Muscle of back (tissue), 3 donors: ENCODE measurements at regions not wholly inside any gene's neighbourhood (a gene's known extent, or its start where the extent isn't known, plus 50 kb on each side); places are given as distances from the start of the nearest gene placed in this dataset.

Experiments used
- DNase-seq, 3 donors: peaks; one replicate each; pipeline versions ENCODE4 v3.0.0 to v3.0.0-alpha.2; 2013

DNA sequence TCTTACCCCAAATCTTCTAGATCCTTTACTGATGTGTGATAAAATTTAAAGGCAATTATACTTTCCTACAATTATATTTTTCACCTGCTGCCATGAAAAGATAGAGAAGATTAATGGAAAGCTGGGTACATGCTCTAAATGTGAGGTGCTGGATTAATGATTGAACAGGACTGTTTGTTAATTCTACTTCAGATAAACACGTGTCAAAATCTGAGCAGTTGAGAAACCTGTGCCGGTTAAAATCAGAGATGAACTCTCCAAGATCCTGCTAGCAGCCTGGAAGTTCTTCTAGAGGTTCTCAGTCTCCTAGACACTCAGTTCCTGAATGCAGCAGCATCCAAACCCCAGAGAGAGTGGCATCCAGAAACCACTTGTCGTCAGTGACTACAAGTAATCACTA, 69.2 kb downstream of the INHBA start:
- no peak for DNase-seq

- no peak for DNase-seq
Observed at GRCh38 chr7:41630741-41631140, 72.1 kb downstream of the INHBA start.

DNA sequence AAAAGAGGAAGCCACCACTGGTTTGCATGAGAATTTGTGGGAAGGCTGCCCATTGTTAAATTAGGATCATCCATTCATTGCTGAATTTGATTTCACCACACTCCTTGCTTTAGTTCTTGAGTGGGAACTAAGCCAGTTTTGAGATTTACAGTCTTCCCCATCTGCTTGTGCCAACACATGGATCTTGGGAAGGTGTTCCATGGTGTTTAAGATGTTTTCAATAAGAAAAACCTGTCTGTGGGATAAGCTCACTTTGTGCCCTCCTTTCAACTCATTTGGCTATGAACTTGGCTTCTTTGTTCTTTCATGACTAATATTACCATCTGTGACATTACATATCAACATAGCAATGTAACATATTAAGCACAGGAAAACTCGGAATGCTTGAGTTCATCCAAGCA, 73.2 kb downstream of the INHBA start:
- DNase-seq = peak in 1 of 3 donors; percentile 29

- DNase-seq = no peak
Observed at GRCh38 chr7:41628901-41629300, 74.0 kb downstream of the INHBA start.

- no peak for DNase-seq
Observed at GRCh38 chr7:41627645-41628298, 75.1 kb downstream of the INHBA start.

DNA sequence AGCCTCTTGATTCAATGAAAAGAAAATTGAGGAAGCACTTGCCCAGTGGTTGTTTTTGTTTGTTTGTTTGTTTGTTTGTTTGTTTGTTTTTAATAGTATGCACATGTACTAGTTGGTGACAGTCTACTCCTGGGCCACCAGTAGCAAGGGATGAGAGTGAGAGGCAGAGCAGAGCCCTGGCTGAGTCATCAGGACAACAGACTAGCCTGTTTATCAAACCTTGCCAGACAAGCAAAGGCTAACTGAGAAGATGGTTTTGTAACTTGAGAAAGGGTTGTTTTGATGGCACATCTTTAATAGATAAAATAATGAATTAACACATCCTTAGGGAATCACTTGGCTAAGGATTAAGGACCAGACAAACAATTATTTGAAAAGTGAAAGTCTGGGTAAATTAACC, 78.1 kb downstream of the INHBA start:
- DNase-seq = no peak

DNA sequence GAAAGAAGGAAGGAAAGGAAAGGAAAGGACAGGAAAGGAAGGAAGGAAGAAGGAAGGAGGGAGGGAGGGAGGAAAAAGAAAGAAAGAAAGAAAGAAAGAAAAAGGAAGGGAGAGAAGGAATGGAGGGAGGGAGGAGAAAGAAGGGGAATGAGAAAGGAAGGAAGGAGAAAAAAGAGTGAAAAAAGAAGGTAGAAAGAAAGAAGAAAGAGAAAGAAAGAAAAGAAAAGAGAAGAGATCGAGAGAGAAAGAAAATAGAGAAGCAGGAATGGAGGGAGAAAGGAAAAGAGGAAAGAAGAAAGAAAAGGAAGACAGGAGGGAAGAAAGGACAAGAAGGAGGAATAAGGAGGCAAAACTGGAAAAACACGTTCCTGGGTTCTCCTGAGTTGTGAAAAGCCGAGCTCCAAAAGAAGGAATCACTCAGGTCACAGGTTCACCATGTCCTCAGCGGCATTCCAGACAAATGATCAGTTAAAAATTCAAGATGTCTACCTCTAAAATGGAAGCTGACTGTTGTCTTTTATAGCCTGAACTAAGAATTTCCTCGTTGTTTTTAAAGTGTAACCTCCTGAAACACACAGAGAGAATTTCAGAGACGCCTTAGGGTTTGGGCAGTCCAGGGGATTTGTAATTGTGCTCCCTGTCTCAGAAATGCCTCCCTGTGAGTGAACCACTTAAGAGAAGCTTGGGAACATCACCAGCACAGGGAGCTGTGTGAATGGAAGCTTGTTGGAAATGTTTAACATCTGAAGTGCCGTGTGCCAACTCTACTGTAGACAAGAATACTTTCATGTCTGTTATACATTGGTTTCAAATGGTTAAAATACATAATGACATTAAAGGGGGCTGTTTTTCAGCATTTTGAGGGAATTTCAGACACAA, 80.7 kb downstream of the INHBA start:
- no peak for DNase-seq

- DNase-seq = no peak
Observed at GRCh38 chr7:41617987-41618386, 84.9 kb downstream of the INHBA start.

- DNase-seq = no peak
Observed at GRCh38 chr7:41612798-41613197, 90.1 kb downstream of the INHBA start.

DNA sequence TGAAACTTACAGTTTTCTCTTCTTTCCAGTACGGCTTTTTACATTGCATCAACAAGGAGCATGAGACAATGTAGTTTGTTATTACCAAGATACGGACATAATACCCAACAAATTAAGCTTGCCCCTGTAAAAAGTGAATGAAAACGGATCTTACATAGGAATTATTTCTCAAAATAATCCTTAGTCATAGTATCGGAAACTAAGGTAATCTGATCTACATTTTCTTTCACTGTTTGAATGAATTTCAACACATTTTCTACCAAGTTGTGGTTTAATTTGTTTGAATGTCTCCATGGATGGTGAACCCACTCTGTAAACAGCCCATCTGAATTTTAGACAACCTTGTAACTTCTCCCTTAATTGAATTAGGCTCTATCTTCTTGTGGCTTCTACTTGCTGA, 90.5 kb downstream of the INHBA start:
- DNase-seq = no peak

DNA sequence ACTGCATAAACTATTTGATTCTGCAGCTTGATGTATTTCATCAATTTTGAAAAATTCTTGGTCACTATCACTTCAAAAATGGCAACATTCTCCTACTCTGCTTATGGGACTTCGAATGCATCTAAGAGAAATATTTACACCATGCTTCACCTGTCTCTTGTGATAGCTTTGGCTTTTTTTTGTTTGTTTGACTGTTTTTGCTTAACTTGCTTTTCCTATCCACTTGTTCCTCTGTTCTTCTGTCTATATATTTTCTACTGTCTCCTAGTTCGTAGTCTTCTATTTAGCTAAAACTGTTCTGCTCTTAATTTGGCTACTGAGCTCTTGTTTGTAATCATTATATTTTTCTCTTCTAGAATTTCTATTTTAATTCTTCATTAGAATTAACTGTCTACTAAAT, 94.4 kb downstream of the INHBA start:
- DNase-seq = no peak

DNA sequence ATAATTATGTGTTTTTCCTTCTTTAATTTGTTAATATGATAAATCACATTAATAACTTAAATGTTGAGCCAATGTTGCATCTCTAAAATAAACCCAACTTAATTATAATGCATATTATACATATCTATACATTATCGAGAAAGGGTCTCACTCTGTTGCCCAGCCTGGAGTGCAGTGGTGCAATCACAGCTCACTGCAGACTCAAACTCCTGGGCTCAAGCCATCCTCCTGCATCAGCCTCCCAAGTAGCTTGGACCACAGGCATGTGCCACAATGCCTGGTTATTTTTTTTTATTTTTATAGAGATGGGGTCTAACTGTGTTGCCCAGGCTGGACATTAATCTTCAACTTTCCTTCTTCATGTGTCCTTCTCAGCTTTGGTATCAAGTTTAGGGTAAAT, 98.9 kb downstream of the INHBA start:
- DNase-seq = no peak

GRCh38 chr7:41599760-41600159, 103.1 kb downstream of the INHBA start:
- no peak for DNase-seq

DNA sequence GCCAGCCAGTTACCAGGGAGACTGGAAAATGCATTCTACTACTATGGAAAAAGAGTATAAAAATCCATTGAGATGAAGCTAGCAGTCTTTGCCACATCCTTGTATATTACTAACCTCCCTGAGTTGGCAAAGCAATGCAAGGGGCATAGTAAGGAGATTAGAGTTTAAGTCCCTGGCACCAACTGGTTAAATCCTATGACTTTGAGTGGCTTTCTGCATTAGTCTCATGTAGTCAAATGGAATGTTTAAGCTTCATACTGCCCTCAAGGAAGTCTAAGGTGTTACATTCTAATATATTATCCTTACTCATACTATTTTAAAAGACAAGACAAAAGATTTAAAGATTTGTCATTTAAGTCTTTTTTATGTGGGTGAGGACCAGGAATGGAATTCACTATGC, 110.1 kb downstream of the INHBA start:
- no peak for DNase-seq

GRCh38 chr7:41592236-41592635, 110.7 kb downstream of the INHBA start:
- no peak for DNase-seq

DNA sequence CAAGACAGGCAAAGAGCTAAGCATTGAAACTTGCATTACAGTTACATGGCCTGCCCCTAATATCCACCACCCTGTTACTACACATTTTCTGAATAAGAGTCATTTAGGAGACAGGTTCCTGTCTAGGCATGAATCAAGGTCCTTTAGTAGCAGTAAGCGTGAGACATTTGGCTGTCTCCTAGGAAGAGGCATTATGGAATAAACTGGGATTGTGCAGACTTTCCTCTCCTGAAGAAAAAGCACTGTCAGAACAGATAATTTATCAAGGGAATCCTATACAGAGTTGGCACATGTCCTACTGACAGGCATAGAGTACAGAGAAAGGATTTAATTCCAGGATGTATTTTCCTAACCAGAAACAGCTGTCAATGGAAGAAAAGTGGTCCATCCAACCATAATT, 111.9 kb downstream of the INHBA start:
- no peak for DNase-seq

GRCh38 chr7:41588341-41588740, 114.5 kb downstream of the INHBA start:
- DNase-seq = no peak

DNA sequence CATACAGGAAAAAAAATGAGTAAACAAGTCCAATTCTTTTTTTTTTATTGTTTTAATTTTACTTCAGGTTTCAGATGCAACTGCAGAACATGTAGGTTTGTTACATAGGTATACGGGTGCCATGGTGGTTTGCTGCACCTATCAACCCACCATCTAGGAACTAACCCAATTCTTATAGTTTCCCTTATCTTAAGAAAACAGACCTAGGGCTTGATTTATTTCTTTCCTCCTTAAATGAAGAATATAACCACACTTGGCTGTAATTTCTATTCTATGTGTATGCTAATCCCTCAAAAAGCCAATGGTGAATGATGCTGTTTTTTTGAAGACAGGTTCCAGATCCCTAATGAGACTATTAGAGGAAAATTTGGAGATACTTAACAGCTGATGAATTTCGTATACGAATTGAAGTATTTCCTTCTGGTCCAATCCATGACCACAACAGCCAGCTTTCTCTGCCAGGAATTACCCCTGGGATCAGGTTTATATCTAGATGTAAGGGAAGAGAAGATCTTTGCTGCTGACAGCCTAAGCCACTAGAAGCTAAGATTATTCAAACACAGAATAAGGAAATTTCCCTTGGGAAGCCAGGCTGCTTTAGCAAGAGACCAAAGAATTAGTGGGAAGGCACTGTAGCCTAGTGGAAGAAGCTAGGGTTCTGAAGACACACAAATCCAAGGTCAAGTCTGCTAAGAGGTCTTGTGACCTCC, 115.8 kb downstream of the INHBA start:
- peak in 1 of 3 donors; percentile 14 for DNase-seq

- DNase-seq = no peak
Observed at GRCh38 chr7:41584746-41585145, 118.1 kb downstream of the INHBA start.

GRCh38 chr7:41582116-41582515, 120.8 kb downstream of the INHBA start:
- DNase-seq = no peak

- DNase-seq = no peak
Observed at GRCh38 chr7:41581041-41581440, 121.8 kb downstream of the INHBA start.
